ENCODE measurements at regions not wholly inside any gene's neighbourhood (a gene's known extent, or its start where the extent isn't known, plus 50 kb on each side); places are given as distances from the start of the nearest gene placed in this dataset.
"Not testable (repeated sequence)": the region's sequence is repeated elsewhere in the genome, so short reads cannot be mapped to it uniquely, and the experiment has no call there.

DNA sequence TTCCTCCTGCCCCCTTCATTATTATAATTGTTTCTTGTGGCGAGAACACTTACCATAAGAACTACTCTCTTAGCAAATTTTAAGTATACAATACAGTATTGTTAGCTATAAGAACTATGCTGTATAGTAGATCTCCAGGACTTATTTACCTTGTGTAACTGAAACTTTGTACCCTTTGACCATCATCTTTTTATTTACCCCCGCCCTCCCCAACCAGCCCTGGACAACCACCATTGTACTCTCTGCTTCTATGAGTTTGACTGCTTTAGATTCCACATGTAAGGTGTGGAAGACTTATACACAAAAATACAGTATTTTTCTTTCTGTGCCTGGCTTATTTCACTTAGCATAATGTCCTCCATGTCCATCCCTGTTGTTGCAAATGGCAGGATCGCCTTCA is 161.1 kb downstream of the PHF8 start:
- no peak for DNase-seq

DNA sequence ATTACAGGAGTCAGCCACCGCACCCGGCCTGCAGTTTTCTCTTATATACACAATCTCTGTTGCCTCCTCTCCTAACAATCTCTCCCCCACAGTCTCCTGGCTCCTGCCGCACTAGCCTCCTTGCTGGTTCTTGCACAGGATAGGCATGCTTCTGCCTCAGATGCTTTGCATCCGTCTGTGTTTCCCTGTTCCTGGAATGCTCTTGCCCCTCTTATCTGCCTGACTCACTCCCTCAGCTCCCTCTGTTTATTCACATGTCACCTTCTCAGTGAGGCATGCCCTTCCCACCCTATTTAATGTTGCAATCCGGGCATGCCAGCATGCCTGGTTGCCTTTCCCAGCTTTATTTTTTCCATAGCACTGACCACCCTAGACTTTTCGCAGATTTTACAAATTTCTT is 161.9 kb downstream of the PHF8 start:
- DNase-seq = no peak

DNA sequence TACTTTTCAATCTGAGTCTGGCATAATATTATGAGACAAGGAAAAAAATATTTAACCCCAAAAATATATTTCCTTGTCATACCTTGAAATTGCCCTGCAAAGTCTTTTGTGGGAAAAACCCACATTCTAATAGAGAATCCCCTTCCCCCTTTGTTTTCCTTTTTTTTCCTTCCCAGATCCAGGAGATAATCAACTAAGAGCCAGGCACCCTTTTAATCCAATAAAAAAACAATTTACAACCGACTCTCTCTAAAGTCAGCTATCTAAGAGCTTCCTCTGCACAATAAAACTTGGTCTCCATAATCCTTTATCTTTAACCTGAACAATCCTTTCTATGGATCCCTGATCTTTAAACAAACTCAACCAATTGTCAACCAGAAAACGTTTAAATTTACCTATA is 163.5 kb downstream of the PHF8 start:
- not testable (repeated sequence) for DNase-seq

DNA sequence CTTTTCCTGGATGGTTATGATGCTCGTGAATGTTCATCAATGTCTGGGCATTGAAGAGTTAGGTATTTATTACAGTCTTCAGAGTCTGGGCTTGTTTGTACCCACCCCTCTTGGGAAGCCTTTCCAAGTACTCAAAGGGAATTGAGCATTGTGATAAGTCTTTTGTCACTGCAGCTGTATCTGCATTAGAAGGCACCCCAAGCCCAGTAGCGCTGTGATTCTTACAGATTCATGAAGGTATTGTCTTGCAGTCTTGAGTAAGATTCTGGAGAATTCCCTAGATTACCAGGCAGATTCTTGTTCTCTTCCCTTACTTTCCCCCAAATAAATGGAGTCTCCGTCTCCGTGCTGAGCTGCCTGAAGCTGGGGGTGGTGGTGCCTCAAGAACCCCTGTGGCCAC is 173.4 kb upstream of the HUWE1 start:
- no peak for DNase-seq

DNA sequence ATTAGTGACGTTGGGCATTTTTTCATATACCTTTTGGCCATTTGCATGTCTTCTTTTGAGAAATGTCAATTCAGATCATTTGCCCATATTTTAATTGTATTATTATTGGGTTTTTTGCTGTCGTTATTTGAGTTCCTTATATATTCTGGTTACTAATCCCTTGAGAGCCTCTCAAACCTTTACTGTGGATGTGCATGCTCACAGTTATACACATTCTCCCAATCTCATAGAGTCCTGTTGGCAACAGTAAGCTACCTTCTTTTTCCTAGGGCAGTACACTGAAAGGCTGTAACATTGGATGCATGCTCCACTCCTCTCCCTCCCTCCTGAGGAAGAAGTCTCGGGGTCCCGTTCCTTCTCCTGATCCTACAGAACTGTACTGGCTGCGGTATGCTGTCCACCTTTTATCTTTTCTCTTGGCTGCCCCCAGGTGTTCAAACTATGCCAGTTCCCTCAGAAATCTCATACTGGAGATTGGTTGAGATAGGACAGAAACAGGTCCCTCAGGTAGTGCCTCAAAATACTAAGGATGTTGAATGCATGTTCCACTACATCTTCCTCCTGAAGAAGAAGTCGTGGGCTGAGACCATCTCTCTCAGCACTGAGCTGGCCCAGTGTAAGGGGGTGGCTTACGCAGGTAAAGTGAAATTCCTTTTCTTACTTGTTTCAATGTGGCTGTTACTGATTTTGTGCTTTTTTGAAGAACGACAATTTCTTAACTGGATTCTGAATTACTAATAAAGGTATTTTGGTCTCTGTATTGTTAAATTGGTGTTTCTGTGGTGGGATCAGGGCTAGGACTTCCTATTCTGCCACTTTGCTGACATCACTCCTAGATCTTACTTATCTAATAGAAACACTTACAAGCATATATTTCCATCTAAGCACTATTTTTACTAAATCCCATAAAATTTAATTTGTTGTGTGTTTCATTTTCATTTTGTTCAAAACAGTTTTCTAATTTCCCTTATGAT is 145.4 kb upstream of the HUWE1 start:
- peak; percentile 32 for DNase-seq

DNA sequence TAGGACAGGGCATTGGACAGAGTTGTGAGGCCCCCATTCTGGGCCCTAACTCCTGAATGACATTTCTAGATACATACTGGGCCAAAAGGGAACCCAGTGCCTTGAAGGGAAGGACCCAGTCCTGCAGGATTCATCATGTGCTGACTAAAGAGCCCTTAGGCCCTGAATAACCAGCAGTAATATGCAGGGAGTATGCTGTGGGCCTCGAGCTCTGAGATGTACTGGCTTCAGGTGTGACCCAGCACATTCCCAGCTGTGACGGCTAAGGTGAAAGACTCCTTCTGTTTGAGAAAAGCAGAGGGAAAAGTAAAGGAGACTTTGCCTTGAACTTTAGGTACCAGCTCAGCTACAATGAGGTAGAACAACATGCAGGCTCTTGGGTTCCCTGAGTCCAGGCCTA is 138.2 kb upstream of the HUWE1 start:
- no peak for DNase-seq

DNA sequence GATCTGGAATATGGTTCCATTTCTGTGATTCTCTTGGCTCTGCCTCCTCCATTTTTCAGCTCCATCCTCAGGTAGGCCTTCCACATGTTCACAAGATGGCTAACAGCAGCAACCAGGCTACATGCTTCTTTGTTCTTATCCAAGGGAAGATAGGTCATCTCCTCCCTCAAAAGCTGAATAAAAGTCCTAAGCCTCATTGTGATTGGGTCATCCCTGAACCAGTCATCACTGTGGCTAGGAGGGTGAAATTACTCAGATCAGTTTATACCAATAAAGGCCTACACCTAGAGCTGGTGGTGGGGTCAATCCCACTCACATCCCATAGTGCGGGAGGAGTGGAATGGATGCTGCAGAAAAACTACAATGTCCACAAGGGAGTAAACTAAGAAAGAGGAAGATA is 131.6 kb upstream of the HUWE1 start:
- DNase-seq = not testable (repeated sequence)

DNA sequence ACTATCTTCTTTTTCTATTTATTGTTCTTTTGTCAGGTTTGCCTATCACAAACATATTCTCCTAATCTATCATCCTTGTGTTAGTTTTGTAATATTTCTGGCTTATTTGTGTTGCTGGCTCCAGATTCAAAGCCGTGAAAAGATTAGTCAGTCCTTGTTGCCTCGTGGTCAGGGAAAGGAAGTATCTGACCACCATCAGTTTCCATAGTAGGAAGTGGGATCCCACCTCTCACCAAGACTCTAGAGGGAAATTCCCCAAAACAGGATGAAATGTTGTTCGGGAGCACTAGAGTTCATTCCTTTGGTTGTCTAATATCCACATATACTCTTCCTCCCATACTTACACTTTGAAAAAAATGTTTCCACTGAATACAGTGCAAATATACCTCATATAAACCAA is 131.0 kb upstream of the HUWE1 start:
- no peak for DNase-seq

DNA sequence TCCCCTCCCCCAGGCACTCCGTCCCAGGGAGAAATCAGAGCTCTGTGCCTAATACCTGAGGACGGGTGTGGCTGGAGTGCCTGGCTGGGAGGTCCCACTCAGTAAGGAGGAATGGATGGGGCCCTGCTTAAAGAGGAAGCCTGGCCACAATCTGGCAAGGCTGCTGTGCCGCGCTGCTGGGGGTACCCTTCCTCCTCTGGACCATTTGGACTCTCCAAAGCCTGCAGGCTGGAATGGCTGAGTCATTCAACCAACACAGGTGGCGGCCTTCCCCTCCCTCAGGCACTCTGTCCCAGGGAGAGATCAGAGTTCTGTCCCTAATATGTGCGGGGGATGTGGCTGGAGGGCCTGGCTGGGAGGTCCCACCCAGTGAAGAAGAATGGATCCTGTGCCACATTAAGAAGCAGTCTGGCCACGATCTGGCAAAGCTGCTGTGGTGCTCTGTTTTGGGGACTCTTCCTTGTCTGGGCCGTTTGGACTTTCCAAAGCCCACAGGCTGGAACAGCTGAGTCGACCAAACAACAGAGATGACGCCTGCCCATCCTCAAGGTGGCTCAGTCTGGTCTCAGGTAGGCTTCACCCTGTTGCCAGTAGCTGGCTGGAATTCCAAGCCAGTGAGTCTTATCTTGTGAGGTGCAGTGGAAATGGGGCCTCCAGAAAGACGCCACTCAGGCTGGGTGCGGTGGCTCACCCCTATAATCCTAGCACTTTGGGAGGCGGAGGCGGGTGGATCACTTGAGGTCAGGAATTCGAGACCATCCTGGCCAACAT is 127.3 kb upstream of the HUWE1 start:
- DNase-seq = no peak

DNA sequence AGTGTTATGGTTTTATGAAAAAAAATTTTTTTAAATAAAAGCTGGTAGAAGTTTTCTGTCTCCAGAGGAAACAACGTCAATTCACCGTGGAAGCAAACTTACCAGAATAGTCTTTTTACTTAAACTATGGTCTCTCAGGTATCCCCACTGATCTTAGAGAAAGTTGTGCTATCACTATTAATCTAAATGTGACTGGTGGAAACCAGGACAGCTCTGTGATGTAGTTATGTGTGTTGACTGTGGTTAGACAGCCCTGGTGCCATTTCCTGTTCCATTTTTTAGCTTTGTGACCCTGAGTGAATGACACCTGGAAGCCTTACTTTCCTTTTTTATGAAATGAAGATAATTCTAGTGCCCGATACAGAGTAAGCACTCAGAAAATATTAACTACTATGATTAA is 111.8 kb upstream of the HUWE1 start:
- DNase-seq = no peak

DNA sequence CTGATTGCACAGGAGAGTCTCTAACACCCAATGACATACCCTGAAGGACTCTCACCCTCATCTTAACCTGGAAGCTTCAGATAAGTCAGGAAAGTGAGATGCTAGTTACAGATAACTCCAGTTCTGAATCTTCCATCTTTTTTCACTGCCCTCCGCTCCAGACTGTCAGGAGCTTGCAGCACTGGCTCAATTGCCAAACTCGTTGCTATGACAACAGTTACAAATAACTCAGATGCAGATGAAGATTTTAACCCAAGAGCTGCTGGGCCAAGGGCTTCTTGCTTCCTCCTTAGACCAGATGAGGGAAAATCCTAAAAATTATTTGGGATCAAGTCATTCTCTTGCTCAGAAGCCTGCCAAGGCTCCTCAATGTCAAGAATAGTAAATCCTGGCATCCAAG is 109.1 kb upstream of the HUWE1 start:
- peak; percentile 31 for DNase-seq

DNA sequence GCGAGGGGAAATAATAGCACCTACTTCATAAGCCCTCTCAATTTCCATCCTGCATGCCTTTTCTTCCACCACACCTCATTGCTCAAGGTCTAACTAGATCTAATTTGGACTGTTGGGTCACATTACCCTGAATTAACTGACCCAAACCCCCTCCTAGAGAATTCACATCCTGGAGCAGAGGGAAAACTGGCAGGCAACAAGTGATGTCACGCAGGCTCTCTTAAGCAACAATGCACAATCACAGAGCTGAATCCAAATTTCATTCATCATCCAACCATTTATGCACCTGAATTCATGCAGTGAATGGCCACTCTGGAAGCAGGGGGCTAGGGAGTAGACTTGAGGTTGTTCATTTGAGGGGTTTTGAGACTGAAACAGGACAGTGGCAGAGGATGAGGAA is 107.7 kb upstream of the HUWE1 start:
- no peak for DNase-seq

DNA sequence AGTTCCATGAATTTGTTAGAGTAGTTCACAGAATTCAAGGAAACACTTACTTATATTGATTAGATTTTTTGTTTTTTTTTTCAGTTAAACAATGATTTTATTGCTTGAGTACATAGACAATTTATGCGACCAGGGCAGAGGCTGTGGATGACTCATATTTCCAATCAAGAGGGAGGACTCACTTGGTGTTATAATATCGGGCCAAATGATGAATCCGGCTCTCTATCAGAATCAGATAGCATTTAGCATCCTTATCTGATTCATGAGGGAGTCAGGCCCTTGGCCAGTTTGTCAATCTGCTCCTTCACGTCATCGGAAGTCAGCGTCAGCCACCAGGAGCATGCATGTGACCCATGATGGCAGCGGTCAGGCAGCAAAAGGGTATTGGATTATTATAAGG is 82.3 kb upstream of the HUWE1 start:
- DNase-seq = no peak

DNA sequence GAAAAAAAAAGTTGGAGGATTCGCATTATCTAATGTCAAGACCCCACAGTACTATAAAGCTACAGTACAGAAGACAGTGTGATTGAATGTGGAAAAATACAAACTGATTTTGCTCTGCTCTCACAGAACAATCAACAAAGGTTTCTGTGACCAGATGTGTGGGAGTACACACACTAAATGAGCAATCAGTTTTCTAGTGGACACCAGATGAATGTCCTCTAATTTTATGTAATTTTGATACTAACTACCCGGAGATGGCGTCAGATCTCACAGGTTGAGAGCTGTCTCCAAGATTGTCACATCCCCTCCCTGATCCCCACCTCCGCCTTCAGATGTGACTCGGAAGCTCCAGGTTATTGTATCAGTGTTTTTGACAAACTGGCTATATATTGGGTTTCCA is 81.9 kb upstream of the HUWE1 start:
- no peak for DNase-seq

DNA sequence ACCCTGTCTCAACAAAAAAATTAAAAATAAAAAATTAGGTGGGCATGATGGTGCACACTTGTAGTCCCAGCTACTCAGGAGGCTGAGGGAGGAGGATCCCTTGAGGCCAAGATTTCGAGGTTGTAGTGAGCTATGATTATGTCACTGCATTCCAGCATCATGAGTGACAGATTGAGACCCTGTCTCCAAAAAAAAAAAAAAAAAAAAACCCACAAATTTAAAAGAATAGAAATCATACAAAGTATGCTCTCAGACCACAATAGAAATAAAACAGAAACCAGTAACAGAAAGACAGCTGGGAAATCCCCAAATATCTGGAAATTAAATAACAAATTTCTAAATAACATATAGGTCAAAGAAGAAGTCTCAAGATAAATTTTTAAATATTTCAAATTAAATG is 81.0 kb upstream of the HUWE1 start:
- DNase-seq = no peak

DNA sequence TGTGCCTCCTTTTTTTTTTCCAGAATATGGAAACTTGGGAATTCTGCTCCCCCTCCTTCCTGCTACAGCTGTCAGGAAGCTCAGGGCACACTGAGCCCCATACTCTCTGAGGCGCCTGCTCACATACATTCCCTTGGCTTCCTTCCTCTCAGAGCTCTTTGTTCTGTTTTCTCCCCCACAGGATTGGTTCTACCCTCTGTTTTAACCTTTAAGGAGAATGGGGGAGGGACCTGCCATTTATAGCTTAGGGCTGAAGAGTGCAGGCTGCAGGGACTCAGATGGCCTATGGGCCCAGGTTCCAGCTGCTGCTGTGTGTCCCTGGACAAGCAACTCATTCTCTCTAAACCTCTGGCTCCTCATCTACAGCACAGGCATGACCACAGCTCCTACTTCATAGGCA is 70.7 kb upstream of the HUWE1 start:
- DNase-seq = not testable (repeated sequence)

DNA sequence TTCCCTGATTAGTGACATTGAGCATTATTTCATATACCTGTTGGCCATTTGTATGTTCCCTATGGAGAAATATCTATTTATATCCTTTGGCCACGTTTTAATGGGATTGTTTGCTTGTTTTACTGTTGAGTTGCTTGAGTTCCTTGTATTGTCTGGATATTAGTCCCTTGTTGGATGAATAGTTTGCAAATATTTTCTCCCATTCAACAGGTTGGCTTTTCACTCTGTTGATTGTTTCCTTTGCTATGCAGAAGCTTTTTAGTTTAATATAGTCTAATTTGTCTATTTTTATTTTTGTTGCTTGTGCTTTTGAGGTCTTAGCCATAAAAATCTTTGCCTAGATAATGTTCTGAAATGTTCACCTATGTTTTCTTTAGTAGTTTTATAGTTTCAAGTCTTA is 60.2 kb upstream of the HUWE1 start:
- DNase-seq = no peak

DNA sequence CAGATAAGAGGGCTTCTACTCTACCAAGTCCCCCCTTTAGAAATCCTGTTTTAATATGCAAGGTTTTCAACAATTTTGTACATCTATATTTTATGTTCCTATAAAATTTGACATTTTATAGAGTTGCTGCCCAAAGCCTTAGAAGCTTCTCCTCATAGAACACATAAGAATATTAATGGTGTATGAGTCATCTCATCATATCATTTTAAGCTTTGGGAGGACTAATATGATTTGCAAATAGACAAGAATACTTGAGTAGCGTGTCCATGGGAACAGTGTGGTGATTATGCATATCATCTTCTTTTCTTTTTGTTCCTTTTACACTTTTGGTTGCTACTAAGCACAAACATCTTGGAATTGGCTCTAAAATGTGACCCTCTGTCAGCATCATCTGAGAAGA is 56.7 kb upstream of the HUWE1 start:
- DNase-seq = no peak

DNA sequence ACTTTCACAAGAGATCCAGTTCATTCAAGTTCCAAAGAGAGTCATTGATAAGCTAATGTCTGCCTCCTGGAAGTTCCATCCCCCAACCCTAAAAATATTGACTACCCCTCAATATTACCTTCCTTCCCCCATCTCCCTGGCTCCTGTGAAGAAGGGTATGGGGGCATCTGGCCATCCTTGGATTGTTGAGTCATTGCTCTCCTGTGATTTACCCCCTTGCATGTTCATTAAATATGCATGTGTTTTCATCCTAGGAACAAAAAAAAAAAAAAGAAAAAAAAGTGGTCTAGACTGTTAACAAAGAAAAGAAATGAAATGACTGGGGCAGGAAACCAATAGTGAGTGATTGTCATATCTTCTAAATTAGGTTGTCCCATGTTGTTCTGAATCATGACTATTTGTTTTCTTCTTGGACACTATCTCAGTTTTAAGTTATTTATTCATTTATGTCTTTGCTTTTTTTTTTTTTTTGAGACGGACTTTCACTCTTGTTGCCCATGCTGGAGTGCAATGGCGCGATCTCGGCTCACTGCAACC is 51.9 kb upstream of the HUWE1 start:
- DNase-seq = no peak

Measured in inflammatory macrophage treated with lipopolysaccharide for 4 hours (primary cell).